ELR (cell line): ENCODE measurements at regions not wholly inside any gene's neighbourhood (a gene's known extent, or its start where the extent isn't known, plus 50 kb on each side); places are given as distances from the start of the nearest gene placed in this dataset.

ENCODE experiments used
- DNase-seq: peaks from one replicate; pipeline ENCODE4 v3.0.0-alpha.2; 2015; ENCODE audit warnings: low read depth

DNA sequence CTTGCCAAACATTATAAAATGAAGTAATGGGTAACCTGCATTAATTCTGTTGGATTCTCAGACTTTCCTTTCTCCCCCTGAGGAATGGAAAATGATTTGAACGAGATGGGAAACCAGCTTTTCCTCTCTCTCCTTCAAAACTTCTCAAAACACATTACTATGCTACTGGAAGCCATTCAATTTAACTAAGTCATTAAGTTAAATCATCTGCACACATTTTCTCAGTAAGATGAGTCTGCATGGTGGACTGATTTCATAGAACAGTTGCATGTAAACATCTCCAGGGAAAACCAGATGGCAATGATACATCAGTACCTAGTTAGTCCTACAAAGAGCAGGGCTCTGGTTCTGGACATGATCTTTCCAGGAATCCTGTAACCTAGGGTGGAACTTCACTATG, 59.9 kb downstream of the BMP4 start:
- DNase-seq, result no peak

DNA sequence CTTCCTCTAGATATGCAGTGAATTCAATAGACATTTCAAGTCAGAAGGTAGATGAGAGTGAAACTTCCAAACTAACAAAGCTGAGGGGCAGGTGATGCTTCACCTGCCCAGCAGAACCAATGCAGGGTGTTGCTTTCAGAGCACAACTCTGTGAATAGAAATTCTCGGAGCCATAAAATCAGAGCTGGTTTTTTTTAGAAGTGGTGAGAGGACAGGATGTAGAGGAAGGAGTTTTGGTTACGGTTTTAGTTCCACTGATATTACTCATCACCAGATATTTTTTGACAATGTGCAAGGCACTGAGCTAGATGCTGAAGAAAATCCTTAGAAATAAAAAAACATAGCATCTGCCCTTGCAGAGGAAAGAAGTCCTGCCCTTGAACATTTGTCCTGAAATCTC, 62.2 kb downstream of the BMP4 start:
- DNase-seq, result peak; percentile 75

DNA sequence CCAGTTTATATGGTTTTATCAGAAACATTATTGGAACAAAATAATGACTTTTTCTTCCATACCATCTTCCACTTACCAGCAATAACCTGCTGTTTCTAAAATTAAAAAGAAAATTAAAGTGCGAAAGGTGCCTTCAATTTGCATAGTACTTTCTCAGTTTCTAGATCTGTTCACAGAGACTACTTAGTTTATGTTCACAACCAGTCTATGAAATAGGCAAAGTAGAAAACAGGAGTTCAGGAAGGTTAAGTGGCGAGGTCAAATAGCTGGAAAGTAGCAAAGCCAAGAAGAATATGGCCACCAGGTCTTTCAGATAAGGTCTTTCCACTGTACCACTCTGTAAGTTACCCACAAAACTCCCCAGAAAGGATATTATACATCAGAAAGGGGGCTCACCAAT, 63.3 kb downstream of the BMP4 start:
- DNase-seq, result no peak

DNA sequence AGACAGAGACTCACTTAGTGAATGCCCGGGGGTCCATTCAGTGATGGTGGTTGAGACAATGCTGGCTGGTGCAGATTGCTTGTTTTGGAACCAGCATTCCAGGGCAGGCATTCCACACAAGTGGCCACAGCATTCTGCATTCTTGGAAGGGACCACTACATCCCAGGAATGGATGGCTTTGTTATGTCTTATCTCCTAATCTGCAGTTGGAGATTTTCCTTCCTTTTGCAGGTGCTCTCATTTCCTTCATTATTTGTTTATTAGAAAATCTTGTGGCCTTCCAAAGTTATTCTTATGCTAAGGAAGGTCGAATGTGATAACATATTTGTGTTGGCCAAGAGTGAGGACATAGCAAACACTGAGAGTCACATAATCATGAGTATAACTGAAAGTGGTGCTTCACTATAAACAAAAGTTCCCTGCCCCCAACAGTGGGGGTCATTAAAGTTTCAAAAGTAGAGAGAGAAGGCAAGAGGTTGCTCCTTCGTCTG, 66.0 kb downstream of the BMP4 start:
- DNase-seq, result no peak

DNA sequence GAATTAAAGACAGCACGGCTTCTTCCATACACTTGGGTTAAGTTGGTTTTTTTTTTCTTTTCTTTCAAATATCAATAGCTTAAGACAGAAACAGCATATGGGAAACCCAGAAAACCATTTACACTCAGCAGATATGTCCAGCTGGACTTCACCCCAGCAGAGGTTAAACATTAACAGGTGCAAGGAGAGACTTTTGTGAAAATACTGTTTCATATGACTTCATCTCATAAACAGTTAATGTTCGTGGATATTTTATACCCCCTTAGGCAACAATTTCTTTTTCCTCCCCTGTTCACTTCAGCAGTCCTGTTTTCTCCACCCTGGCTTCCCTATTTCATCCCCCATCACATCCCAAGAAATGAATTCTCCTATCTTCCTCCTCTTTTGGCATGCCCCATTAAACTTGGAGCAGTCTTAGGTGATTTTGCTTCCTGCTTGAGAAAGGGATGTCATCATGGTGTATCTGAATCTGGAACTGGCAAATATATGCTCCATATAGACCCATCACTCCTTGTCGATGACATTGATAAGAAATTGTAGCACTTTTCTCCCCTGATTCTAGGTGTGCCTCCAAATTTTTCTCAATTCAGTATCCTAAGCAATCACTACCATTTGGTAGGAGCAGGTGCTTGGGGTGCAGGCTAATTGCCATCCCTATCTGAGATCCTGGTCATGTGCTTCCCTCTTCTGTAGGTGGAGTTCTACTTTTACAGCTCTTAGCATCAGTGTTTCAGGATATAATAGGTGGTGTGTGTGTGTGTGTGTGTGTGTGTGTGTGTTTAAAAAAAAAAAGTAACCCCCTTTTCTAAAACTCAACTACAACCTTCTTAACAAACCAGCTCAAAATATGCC, 67.9 kb downstream of the BMP4 start:
- DNase-seq, result no peak

DNA sequence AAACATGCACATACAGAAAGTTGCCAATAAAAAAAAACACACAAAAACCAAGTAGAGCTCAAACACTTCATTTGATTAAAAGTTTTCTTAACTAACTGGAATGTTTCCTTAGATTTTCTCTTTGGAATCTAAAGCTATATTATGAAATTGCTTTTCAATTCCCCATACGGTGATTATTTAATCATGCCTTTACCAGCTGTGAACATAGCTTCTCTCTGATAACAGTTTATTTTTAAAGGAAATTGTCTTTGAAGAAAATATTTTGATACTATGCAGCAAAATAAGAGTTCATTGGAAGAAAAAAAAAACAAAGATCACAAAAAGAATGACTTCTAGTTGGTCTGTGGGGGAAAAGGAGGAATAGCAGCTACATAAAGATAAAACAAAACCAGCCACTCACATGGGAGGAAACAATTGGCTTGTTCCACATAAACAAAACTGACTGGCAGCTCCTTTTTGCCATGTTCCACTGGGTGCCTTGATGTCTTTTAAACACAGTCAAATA, 71.4 kb downstream of the BMP4 start:
- DNase-seq, result no peak

DNA sequence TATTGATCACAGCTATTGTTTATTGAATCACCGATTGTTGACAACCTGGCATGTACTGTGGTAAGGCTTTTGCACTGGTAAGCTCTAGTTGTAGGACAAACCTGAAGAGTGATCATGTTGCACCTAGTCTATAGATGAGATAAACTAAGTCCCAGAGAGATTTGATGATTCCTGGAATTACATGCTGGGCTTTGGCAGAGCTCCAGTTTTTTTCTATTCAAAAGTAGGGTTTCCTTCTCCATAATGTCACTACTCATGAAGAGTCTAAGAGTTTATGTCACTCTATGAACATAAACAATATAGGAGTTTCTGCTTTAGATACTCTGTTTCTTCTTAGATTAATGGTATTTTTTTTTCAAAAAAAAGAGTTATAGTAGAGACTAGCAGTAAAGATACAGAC, 72.0 kb downstream of the BMP4 start:
- DNase-seq, result no peak

DNA sequence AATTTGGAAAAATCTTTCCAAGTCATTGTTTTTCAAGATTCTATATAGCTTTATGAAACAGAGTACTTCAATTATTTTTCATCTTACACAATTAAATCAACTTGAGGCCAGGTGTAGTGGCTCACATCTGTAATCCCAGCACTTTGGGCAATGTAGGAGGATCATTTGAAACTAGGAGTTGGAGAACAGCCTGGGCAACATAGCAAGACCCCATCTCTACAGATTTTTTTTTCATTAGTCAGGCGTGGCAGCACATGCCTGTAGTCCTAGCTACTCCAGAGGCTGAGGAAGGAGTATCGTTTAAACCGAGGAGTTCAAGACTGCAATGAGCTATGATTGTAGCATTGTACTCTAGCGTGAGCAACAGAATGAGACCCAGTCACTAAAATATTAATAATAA, 72.9 kb downstream of the BMP4 start:
- DNase-seq, result no peak

DNA sequence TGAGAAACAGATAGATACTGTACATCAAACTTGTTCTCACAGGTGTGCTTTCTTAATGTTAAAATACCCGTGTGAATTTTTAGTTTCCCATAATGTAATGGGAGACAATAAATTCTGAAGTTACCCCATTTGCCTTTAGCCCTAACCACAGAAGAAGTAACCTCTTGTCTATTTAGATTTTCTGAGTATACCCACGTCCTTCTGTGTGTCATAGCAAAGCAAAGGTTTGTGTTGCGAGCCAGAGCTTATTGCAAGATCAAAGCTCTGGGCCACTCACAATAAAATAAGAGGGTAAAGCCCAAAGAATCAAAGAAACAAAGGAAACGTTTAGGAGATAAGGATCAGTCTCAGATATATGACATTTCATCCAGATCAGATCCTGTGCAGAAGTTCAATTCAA, 73.9 kb downstream of the BMP4 start:
- no peak for DNase-seq

DNA sequence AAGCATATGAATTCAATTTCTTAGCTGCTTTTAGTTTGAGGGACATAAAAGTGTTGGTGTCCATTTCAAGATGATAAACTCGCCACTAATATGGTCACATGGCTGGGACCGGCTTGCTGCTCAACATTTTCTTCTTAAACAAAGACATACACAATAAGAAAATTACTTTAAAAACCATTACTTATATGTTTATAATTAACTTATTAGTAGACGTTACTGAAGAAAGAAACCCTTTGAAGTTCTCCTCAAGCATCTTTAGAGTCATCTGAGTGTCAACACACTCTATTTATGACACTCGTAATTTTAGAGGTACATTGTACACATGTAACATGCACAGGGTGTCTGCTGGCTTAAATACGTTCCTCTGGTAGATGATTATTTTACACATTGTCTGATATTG, 74.7 kb downstream of the BMP4 start:
- no peak for DNase-seq

DNA sequence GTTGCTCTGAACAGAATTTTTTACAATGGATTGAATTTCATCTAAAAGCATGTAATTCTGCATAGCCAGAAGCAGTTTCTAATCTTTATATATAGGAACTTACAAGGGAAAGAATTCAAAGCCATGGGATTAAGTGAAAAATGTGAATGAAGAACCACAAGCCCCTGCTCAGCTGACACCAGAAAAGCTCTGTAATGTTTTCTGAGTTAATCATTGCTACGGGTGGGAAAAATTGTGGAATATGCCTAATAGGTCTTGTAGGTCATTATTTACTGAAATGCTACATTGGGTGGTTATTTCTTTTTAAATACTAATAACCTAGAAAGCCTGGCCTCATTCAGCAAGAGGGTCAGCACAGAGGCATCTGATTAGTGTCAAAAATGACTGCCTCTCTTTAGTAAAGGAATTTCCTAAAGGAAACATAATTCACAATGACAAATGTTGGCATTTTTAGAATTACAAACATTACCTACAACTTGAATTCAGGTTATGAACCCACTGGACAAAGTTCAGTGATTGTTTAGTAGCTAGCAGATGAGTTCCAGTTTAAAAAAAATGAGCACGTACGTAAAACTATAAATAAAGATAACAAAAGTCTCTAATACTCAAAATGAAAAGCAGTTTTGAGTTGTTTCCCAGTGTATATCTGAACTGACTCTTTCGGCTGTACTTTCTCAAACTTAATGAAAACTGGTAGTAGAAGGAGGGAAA, 75.3 kb downstream of the BMP4 start:
- no peak for DNase-seq

DNA sequence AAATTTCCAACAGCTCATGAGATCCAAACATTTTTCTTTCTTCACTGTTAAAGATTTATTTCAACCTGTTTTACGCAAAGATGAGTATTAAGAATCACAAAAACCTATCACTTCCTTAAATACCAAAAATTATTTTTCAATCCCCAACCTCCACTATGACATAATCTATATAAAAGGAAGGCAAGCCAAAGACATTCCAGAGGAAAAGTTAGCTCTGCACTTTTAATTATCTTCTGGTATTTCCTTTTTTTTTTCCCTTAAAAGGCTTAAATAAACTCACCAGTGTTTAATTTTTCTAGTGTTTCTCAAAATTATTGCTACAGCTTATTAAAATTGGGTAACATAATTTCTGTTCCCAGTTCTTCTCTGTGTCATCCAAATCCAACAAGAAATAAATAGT, 75.9 kb downstream of the BMP4 start:
- no peak for DNase-seq

DNA sequence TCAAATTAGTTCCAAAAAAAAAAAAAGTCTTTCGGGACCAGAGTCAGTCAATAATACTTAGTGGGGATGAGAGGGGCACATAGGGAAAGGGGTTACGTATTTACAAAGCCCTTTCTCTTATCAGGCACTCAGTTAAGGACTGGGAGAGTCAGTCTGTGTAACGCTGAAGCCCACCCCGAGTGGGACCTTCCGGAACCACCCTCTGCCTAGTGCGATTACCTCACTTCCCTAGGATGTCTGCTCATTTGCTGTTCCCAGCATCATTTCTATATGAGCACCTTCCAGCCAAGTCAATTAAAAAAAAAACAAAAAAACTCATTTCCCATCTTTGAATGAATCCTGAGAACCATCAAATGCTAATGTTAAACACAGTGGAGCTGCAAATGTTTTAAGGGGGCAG, 76.9 kb downstream of the BMP4 start:
- DNase-seq, result no peak

DNA sequence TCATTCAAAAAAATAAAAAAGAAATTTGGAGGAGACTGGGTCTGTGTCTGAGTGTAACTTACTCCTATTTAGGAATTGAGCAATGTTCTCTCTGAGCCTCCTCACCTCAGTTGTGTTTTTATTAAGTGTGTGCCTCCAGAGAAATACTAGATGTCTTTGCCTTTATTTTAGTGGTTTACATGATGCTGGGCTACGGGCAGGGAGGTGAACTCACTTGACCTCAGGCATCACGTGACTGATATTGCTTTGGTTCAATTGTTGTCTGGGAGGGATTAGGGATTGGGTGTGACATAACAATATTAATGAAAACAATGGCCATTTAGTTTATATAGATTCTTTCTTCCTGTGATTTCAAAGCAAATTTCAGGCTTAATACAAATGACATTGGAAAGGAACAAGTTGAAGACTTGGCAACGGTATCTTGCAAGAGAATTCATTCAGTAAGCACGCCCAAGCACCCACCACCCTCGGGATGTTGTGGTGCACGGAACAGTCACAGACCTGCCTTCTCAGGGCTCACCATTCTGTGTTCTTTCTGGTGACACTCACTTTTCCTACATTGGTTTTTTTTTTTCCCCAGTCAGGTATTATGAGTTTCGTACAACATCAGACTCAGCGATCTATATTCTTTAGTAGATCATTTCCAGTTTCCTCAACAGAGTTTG, 77.5 kb downstream of the BMP4 start:
- no peak for DNase-seq

DNA sequence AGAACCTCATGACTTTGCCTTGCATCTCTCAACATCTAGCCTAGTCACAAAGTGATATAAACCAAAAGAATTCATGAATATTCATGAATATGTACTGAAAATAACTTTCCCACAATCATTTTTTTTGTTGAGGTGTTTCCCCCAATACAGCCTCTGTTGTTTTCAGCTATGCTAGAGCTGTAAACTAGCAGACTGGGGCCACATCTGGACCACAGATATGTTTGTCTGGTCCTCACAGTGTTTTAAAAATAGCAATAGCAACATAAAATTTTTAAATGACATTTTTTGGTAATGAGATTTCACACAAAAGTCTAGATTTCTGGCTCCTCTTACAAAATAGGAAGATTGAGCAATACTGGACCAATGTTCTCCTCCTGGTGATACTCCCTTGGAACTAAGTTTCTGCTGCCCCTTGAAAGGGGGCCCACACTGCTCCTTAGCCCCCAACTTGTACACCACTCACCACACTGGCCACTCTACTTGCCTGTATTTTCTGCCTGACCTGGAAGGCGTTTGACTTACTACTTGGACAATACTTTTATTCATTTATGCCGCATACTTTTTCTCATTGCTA, 81.2 kb downstream of the BMP4 start:
- no peak for DNase-seq

DNA sequence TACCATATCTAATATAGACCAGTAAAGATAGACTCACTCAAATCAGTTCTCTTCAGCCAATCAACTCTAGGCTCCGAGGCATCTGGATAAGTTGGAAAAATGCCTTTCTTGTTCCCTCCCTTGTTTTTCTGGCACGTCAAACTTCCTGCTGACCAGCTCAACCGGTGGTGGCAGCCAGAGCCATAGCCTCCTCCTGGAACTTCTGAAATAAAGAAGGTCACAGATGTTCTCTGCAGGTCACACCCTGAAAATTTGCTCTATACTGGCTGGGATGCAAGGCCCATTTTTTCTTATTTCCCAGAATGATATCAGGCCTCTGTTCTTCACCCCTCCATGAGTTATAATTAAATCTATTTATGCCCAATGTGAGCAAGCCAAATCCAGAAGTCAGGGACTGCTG, 81.9 kb downstream of the BMP4 start:
- DNase-seq, result no peak

DNA sequence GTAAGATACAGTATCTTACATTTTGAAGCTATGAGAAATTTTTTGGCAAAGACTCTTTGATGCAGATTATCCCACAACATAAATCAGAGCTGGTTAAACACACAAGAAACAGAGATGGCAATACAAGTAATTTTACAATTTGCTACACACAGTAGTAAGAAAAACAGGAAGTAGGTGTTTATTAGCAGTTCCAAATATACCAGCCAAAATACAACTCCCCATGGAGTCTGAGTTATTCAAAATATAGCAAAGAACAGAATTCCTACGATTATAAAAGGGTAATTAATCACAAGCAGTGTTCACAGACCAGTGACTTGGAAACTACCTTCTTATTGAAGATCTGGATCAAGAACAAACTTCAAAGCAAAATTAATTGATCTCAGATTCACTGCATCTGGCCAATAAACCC, 83.9 kb downstream of the BMP4 start:
- DNase-seq, result no peak

DNA sequence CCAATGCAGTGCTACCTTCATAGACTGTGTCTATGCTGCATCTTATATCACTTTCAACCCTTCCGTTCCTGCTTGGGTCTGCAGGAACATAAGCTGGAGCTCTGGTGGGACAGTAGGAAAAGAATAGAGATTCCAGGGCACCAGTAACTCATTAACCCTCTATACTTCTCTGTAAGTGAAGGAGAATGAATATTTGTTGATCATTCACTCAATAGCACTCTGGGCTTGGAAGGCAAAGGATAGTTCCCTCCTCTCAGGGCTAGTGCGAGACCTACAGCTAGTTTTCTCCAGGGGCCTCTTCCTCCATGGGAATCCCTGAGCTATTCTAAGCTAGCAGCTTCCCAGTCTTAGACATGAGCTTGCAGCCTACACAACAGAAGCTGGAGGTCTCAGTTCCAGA, 84.7 kb downstream of the BMP4 start:
- DNase-seq, result no peak

DNA sequence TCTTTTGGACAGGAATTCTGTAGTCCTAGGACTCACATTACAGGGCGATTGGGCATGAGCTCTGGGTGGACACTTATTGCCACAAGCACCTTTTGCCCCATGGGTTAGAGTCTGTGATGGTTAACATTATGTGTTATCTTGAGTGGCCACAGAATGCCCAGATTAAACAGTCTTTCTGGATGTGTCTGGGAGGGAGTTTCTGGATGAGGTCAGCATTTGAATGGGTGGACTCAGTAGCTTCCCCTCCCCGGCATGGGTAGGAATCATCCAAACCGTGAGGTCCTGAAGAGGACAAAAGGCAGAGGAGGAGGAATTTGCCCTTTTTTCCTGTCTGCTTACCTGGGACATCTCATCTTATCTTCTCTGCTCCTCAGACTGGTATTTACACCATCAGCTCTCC, 85.6 kb downstream of the BMP4 start:
- DNase-seq, result no peak

DNA sequence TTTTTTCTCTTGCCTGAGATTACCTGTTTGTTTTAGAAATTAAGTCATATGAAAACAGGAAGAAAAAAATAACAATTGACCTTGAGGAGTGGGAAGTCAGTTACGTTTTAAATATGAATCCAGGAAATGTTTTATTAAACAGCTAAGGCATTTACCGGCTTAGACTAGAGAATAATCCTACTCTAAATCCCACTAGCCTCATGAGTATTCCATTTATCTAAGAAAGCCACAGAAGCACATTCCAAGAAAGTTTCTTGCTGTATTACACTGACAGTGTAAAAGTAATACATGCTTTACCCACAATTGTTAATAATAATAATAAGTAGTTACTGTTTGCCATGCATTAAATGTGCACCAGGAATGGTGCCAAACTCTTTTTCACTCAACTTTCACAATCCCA, 90.9 kb downstream of the BMP4 start:
- no peak for DNase-seq

DNA sequence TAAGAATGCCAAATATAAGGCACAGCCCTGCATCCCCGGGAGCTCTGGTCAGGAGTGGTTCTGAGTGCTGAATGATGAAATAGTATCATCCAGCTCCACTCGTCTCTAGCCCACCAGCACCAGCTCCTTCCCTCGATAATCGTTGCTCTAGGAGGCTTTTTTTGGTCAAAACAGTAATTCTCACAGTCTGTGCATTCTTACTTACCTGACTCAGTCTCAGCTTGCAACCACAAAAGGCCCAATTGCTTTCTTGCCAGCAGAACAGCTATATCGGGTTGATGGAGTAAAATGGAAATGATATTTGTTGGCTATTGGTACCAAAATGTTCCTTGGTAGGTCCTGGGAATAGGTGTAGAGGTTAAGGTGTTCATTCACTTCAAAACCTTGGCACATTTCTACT, 94.8 kb downstream of the BMP4 start:
- no peak for DNase-seq

DNA sequence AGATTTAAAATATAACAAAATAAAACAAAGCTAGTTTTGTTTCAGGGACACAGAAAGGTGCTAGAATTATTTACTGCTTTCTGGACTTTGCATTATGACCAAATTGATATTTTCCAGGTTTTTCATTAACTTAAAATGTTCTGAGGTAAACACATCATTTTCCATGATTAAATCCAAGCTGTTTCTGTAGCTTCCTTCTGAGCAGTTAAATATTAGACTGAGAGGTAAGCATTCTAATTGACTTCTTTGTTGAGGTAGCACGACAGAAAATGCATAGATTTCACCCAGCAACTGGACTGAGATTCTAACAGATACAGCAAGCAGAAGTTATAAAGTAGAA, 98.3 kb downstream of the BMP4 start:
- DNase-seq, result no peak
